ENCODE measurements at regions not wholly inside any gene's neighbourhood (a gene's known extent, or its start where the extent isn't known, plus 50 kb on each side); places are given as distances from the start of the nearest gene placed in this dataset.

GRCh38 chr5:135223891-135224625 is 175.0 kb downstream of the MACROH2A1 start:
- Histone ChIP-seq H3K9me3 (ENCODE audit: low read length) (no peaks in the 10 kb centered on the region), H3K4me1 (ENCODE audit: insufficient read depth, low read length) (peaks cover 54% of the 10 kb centered on the region), H3K4me3 (replicated peaks in 1 of 3; ENCODE audit: insufficient read depth in 1 of 3, low read depth in 2 of 3, low read length in 3 of 3) (no peak overlapping the region), H3K36me3 (replicated peaks in 1 of 2; ENCODE audit: control insufficient read depth in 1 of 2, insufficient read depth in 2 of 2, low read length in 2 of 2) (no peaks in the 10 kb centered on the region), H4K20me1 (ENCODE audit: insufficient read depth, low read length) (no peaks in the 10 kb centered on the region), H3K4me2 (ENCODE audit: low read depth, low read length) (no peak overlapping the region), H3K9ac (ENCODE audit: insufficient read depth, low read depth, low read length) (no peak overlapping the region), H3K79me2 (ENCODE audit: insufficient read depth, low read length) (no peaks in the 10 kb centered on the region), H3K27ac (ENCODE audit: extremely low read length, insufficient read depth, low read length) (no peak overlapping the region), H2AFZ (ENCODE audit: low read length) (no peak overlapping the region), H3K27me3 (ENCODE audit: control insufficient read depth in 1 of 2, insufficient read depth in 2 of 2, low read length in 2 of 2) (no peaks in the 10 kb centered on the region)
- intact Hi-C loops (cut with micrococcal nuclease; ENCODE audit: unreplicated experiment) (no loop called here), in situ Hi-C loops (cut with HindIII; ENCODE audit: extremely low pct_ligation_motif_present, low pct_unique_long_range_greater_than_20kb) (no loop called here)
- ChIA-PET CTCF (ENCODE audit: low intra/inter-chr PET ratio, low total read pairs) (no interaction called here), POLR2A (no interaction called here)
- ATAC-seq (no peak), DNase-seq (ENCODE audit: low spot score) (no peak), FAIRE-seq (no peak)
- no peak for TF ChIP-seq ZNF292 (CRISPR knock-in tag; IDR thresholded peaks at IDR 0.05; ENCODE audit: borderline replicate concordance, low read depth)
- no peak for TF ChIP-seq MIER2 (CRISPR knock-in tag; IDR thresholded peaks at IDR 0.05)
- 83% methylated on average over 5 of the region's 5 CpGs for WGBS (ENCODE audit: low lambda C conversion rate)
- no TSS peak for BruUV-seq (replicated peaks)

- no peak for FAIRE-seq
- TF ChIP-seq, protein P1, sequence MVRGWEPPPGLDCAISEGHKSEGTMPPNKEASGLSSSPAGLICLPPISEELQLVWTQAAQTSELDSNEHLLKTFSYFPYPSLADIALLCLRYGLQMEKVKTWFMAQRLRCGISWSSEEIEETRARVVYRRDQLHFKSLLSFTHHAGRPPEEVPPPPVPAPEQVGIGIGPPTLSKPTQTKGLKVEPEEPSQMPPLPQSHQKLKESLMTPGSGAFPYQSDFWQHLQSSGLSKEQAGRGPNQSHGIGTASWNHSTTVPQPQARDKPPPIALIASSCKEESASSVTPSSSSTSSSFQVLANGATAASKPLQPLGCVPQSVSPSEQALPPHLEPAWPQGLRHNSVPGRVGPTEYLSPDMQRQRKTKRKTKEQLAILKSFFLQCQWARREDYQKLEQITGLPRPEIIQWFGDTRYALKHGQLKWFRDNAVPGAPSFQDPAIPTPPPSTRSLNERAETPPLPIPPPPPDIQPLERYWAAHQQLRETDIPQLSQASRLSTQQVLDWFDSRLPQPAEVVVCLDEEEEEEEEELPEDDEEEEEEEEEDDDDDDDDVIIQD (CRISPR knock-in tag; IDR thresholded peaks at IDR 0.05; ENCODE audit: low read depth) = no peak
- TF ChIP-seq MIXL1 (CRISPR knock-in tag; IDR thresholded peaks at IDR 0.05) = no peak
- TF ChIP-seq SP5 (CRISPR knock-in tag; IDR thresholded peaks at IDR 0.05; ENCODE audit: borderline replicate concordance, low read depth) = no peak
- TF ChIP-seq CEBPZ (IDR thresholded peaks at IDR 0.05; ENCODE audit: low read length) = no peak
- no peak for TF ChIP-seq SOX13 (IDR thresholded peaks at IDR 0.05)
- TF ChIP-seq SOX13 (CRISPR knock-in tag; conservative IDR thresholded peaks at IDR 0.05 in 1 of 2, IDR thresholded peaks at IDR 0.05 in 1 of 2) = peak in 1 of 2 experiments; percentile 36; a peak in 1 of 4 replicates
- in situ Hi-C loops (cut with HindIII; ENCODE audit: extremely low pct_ligation_motif_present, low pct_unique_long_range_greater_than_20kb) (no loop called here), intact Hi-C loops (cut with micrococcal nuclease; ENCODE audit: unreplicated experiment) (no loop called here)
- H3K9ac ChIP-seq (ENCODE audit: insufficient read depth, low read depth, low read length) = no peak overlapping the region
- ATAC-seq = no peak
- H3K27me3 ChIP-seq (ENCODE audit: control insufficient read depth in 1 of 2, insufficient read depth in 2 of 2, low read length in 2 of 2) = no peaks in the 10 kb centered on the region
- H2AFZ ChIP-seq (ENCODE audit: low read length) = no peak overlapping the region
- H3K4me3 ChIP-seq (replicated peaks in 1 of 3; ENCODE audit: insufficient read depth in 1 of 3, low read depth in 2 of 3, low read length in 3 of 3) = no peak overlapping the region
- H3K4me2 ChIP-seq (ENCODE audit: low read depth, low read length) = no peak overlapping the region
- ChIA-PET CTCF (ENCODE audit: low intra/inter-chr PET ratio, low total read pairs) (no interaction called here), POLR2A (no interaction called here)
- H3K27ac ChIP-seq (ENCODE audit: extremely low read length, insufficient read depth, low read length) = no peak overlapping the region
- H4K20me1 ChIP-seq (ENCODE audit: insufficient read depth, low read length) = no peaks in the 10 kb centered on the region
- 53% methylated on average over 2 of the region's 2 CpGs for WGBS (ENCODE audit: low lambda C conversion rate)
- no TSS peak for BruUV-seq (replicated peaks)
- no peaks in the 10 kb centered on the region for H3K79me2 ChIP-seq (ENCODE audit: insufficient read depth, low read length)
- H3K4me1 ChIP-seq (ENCODE audit: insufficient read depth, low read length) = peaks cover 47% of the 10 kb centered on the region
- DNase-seq (ENCODE audit: low spot score) = peak; percentile 21
- no peaks in the 10 kb centered on the region for H3K36me3 ChIP-seq (replicated peaks in 1 of 2; ENCODE audit: control insufficient read depth in 1 of 2, insufficient read depth in 2 of 2, low read length in 2 of 2)
- H3K9me3 ChIP-seq (ENCODE audit: low read length) = no peaks in the 10 kb centered on the region
Measured at GRCh38 chr5:135223404-135223803, 175.6 kb downstream of the MACROH2A1 start.

All from HepG2 (cell line).